GM18909 (cell line): ENCODE measurements at regions not wholly inside any gene's neighbourhood (a gene's known extent, or its start where the extent isn't known, plus 50 kb on each side); places are given as distances from the start of the nearest gene placed in this dataset.

ENCODE experiments used
- ATAC-seq: cut with Tn5 transposase; IDR thresholded peaks from one replicate; pipeline ENCODE4 v1.9.1; 2021; ENCODE audit warnings: mild to moderate bottlenecking; ENCODE audit not compliant: unreplicated experiment, poor library complexity

DNA sequence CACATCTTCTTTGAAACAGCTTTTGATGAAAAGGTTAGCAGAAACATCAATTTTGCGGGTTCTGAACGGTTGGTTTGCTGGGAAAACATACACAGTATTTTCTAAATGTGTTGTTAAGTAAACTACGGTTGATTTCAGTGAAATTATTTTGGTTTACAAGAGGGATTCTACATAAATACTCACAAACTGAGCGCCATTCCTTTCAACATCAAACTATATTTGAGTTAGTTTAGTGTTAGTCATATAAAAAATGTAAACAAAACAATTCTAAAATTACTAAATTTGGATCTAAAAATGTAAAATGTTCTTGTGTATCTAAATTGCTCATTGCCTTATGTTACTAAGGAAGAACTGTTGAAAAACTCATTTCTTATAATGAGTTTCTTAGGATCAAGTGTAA, 425.6 kb downstream of the PCDH18 start:
- no peak for ATAC-seq

DNA sequence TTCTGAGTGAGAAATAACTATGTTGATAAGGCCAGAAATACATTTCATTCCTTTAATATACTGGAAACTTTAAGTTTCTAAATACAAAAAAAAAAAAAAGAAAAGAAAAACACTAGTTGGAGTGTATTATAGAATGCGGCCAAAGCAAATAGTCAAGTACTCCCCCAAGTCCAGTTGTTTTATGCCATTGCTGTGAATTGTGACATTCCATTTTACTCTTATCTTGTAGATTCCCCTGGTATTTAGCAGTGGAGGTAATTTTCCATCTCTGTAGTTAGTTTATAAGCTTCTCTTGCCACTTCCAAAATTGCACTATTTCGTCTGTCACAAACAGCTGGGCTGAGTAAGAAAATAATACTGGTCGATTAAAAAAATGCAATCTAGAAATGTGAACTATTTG, 426.0 kb downstream of the PCDH18 start:
- ATAC-seq = no peak

DNA sequence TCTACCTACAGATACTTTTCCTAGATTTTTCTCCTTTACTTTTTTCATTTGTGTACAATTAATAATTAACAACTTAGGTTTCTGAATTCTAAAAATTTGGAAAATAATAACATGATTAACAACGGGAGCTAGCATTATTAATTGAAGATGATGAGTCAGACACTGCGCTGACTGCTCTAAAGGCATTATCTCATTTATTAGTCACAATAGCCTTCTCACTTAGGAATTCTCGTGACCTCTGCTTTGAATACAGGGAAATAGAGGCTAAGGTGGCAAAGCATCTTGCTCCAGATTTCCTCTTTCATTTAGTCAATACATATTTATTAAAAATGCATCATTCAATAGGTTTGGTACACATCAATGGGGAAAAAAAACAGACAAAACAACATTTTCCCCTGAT, 441.3 kb downstream of the PCDH18 start:
- no peak for ATAC-seq

DNA sequence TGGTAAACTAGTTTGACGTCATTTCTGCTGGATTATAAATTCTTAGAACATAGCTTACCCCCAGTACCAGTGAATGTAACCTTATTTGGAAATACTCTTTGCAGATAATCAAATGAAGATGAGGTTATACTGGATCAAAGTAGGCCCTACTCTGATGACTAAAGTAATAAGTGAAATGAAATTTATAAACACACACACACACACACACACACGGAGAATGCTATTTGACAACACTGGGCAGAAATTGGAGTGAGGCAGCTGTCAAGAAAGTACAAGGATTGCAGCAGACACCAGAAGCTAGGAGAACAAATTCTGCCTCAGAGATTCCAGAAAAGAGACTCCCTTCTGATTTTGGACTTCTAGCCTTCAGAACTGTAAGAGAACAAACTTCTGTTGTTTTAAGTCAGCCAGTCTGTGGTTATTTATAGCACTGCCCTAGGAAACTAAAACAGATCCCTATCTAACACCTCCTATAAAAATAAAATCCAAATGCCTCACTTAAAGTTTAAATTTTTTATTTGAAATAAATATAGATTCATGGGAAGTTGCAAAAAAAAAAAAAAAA, 448.6 kb downstream of the PCDH18 start:
- ATAC-seq = no peak

DNA sequence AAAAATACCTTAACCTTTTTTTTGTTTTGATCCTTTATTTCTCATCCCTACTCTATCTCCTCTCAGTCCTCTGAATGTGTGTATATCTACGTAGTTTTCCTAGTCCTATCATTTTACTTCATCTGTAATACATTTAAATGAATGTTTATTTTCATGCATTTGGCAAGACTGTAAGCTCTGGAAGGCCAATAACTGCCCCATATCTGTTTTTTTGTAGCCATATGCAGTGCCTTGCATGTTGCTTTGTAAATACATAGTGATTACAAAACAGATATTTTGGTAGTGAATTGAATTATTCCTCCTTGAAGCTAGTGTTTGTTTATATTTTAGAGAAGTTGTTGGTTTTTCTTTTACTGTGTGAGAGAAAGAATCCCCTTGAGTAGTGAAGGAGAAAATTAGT, 450.2 kb downstream of the PCDH18 start:
- no peak for ATAC-seq

DNA sequence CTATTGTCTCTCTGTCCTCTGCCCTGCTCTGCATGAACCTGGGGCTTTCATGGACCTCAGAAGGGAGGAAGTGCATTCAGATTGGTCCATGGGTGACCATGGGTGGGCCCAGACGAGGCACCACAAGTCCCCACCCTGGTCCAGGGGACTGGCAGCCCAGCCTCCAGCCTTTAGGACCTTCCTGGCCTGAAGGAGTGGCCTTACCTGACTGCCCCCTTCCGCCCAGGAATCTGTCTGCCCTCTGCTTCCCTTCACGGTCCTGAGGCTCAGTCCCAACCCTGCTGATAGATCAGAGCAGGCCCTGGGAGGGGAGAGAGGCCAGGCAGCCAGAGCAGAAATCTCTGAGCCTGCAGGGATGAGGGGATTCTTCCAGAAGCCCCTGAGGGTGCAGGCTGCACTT, 455.4 kb downstream of the PCDH18 start:
- ATAC-seq = no peak

DNA sequence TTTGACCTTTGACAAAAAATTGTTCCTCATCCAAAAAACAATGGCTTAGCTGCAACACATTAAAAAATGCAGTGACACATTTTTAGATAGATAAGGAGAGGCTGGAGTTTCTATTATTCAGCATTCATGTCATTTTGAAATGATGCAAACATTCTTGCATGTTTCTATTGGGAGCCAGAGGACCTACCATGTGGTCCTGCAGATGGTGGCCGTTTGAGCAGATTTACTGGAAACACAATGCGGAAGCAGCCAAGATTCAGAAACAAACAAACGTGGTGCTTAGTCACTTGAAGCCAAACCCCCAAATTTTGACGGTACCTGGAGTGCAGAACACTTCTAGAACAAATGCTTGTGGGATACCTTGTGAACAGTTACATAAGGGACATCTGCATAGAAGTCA, 456.7 kb downstream of the PCDH18 start:
- ATAC-seq = no peak

DNA sequence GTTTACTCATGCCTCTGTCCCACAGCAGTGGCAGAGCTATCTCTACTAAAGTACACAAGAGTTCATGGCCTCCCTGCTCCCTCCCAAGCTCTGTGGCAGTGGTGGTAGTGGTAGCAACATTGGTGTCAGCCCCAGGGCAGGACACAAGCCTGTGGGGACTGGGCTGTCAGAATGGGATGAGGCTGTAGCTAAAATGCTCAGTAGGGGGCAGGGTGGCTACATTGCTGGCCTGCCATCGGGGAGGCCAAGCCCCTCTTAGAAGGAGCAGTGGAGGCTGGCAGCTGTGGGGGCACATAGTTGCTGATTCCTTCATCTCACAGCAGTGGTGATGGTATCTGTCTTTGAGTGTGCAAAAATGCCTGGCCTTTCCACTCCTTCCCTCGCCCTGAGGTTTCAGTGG, 461.7 kb downstream of the PCDH18 start:
- ATAC-seq = no peak

DNA sequence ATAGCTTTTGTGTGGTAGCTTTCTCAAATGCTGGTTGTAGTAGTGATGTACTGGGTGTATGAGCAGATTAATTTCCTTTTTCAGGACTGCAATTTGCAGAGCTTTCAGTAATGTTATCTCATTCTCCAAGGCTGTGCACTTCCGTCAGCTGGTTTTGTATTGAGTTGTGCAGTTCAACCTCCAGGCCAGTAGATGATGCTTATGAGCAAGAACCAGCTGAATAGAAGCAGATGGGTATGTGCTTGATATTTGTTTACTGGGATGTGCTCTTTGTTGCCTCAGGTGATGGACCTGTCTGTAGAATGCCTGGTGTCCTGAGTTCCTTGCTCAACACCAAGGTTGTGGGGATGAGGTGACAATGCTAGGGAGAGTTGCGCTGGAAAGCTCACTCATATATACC, 462.8 kb downstream of the PCDH18 start:
- ATAC-seq = no peak

DNA sequence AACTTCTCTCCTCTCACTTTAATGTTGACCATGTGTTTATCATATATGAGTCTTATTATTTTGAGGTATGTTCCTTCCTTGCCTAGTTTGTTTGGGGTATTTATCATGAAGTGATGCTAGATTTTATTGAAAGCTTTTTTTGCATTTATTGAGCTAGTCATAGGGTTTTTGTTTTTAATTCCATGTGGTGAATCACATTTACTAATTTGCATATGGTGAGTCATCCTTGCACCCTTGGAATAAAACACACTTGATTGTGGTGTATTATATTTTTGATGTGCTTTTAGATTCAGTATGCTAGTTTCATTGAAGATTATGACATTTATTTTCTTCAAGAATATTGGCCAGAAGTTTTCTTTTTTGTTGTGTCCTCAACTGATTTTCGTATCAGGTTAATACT, 464.6 kb downstream of the PCDH18 start:
- no peak for ATAC-seq

DNA sequence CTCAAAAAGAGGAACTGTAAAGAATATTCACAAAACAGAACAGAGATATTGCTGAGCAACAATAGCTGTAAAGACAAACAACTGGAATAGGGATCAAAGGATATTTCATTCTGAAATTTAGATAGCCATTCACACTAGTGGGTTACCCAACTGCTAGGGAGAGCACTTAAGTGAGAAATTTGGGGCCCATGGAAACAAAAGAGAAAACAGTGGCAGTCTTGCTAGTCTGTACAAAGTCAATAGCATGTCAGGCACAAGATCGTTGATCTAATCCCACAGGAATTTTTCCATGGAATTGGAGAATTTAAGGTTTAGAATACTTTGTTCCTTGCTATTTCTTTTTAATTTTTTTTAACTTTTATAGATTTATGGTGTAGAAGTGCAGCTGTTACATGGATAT, 467.0 kb downstream of the PCDH18 start:
- no peak for ATAC-seq

DNA sequence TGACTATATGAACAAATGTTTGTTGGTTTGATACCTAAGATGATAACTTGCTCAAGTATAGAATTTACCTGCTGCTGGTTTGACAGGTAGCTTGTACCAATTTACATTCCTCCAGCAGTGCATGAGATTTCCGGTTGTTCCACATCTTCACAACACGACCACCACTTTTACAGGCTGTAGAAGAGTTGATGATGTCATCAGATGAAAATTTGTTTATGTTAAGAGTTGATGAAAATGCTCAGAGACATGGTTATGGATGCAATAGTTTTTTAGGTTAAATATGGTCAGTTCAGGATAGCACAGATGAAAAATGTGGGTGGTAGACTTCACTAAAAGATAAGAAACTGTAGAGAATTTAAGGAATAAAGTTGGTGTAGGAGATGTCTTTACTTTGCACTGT, 468.3 kb downstream of the PCDH18 start:
- no peak for ATAC-seq

DNA sequence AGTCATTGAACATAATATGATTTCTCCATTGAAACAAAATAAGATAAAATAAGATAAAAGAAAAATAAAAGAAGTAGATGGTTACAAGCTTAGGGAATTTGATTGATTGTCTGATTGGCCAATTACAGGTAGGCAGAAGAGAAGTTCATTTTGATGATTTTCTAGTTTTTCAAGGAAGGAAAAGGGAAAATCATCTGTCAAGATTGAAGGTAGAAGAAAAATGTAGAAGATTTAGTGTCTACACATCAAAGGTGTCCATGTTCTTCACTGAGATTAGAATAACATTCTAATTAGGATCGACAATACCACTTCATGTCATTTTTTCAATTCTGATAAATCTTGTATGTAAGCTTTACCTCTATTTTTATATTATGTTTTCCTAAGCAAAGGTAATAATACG, 489.1 kb downstream of the PCDH18 start:
- no peak for ATAC-seq

DNA sequence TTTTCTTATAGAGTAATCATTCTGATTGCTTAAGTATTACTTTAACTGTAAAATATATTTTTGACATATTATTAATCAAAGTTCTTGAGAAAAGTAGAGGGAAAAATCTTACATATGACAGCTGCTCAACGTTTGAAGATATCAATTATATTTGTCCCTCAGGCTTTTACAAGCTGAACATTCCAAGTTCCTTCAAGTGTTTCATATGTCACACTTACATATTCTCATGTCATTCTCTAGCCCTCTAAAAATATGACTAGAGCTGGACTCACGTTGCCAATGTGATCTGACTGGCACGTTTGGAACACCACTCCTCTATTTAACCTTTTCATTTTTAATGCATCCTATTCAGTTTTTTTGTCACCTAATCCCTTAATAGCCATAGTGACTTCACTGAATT, 492.9 kb downstream of the PCDH18 start:
- no peak for ATAC-seq

DNA sequence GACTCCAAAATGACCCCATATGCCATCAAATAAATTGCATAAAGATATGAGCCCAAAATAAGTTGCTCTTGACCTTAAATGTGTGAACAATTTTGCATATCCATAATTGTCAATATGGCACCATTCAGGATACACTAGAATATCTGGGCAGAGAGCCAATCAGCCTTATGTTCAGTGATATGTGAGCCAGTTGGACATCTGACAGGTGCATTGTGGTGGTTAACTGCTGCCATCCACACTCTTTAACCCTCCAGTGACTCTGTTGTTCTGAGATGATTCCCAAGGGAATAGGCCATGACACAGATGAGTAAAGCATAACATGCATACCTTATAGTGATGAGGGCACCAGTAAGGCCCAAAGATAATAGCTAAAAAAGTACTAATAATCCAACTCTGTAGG, 500.1 kb downstream of the PCDH18 start:
- ATAC-seq = no peak

DNA sequence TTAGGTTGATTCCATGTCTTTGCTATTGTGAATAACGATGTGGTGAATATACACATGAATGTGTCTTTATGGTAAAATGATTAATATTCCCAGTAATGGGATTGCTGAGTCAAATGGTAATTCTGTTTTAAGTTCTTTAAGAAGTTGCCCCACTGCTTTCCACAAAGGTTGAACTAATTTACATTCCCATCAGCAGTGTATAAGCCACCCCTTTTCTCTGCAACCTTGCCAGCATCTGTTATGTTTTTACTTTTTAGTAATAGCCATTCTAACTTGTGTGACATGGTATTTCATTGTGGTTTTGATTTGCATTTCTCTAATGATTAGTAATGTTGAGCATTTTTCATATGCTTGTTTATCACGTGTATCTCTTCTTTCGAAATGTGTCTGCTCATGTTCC, 503.3 kb downstream of the PCDH18 start:
- no peak for ATAC-seq

DNA sequence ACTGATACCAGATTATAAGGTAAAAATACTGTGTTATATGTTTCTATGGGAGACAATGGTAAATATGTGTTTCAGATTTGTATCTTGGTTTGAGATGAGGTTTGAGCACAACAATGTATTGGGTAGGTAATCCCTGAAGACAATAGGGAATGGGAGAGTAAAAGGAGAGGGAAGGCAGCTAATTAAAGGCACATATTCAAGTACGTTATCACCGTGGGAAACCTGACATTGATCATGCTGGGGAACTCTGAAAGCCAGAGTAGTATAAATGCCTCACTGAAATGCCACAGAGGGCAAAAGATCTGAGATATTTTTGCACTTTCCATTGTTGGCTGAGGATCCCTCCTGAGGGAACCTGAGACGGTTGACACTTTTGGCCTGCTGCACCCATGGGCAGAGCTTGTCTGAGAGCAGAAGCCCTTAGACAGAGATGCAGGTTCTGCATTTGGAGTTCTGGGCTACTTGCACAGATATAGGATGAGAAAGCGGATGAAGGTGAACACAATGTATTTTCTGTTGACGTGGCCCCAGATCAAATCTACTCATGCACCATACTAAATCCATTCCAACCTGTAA, 506.7 kb downstream of the PCDH18 start:
- no peak for ATAC-seq

DNA sequence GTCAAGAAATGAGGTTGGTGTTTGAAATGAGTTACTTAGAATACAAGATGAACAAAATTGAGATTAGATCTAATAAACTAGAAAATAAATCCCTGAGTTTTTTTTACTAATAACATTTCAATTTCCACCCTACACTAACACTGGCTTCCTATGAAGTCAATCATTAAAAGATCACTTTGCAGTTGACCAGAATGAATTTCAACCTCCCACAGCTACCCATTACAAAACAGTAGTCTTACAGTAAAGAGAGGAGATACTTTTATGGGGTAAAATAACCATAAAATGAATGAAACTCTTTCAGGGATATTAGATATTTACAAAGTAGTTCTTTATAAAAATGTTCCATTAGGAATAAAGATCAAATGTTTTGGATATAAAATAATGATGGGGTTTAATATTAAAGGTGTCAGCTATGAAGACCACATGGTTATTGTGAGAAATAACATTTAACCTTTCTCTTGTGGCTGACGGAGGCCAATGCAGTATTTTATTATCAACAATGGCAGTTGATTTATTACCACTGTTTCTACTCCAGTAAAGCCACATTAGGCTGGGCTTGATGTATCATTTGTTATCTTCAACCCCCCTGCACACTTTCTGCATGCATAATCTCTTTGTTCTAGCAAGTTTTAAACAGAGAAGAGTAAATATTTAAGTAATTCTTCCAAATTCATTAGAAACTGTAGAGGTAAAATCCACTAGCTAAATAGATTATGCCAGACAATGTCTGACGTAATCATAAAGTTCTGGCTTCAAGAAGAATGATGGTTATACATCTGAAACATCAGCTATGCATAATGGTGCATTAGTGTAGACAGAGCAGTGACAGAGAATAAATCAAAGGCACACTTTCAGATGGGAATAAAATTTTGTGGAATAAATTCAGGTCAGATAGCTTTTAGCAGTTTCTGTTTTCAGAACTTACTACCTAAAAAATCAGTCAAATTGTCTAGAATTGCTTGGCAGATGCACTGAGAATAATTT, 516.6 kb downstream of the PCDH18 start:
- no peak for ATAC-seq

DNA sequence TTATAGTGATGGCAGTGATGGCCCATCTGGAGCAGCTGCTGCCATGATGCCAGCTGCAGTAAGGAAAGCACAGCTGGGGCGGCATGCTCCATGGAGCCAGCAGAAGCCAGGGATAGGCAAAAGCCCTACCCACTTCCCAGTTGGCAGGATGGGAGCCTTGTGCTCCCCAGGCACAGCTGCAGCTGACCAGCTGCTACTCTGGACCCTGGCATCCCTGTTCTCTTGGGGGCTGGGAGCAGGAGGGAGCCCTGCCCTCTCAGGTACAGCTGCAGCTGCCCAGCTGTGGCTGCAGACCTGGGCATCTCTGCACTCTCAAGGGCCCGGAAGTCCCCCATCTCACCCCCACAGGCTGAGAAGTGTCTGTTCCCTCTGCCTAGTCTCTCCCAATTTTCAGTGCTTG, 531.9 kb downstream of the PCDH18 start:
- no peak for ATAC-seq

DNA sequence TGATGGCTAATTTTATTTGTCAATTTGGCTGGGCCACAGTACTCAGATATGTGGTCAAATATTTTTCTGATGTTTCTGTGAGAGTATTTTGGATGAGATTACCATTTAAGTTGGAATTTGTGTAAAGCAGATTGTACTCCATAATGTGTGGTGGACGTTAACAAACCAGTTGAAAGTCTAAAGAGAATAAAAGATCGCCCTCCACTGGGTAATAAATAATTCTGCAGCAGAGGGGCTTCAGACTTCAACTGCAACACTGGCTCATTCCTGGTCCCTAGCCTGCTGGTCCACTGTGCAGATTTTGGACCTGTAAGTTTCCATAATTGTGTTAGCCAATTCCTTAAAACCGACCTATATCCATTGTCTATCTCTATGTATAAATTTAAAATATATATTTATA, 540.3 kb downstream of the PCDH18 start:
- no peak for ATAC-seq

DNA sequence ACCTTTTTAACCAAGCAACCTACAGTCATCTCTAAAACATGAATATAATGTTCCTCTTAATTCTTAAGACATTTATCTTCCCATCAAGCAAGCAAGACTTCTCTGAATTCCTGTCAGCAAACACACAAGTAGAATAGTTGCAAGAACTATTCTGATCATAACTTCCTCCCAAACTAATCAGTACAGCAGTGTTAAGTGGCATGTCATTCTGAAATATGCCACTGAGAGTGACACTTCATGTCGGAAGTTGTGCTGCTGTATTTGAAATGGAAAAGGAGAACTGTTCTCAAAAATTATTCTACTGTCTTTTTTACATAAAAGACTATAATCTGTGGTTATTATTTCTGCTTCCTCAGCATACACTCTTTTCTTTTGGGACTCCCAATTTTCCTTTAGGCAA, 546.6 kb downstream of the PCDH18 start:
- ATAC-seq = no peak

DNA sequence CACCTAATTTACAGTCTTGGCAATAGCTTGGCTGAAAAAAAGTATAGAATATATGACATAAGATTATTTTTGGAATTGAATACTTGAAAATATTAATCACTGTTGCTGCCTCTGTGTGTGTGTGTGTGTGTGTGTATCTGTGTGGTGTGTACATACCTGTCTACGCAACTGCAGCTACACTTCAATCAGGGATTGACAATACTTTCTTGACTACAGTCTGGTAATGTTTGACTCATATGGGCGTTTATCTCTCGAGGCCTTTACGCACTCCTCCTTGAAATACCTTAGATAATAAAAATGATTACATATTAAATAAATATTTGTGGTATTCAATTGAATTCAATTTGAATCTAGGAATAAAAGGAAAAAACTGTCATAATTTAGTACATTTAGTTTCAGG, 565.2 kb downstream of the PCDH18 start:
- ATAC-seq = no peak
